GM21619 (cell line): ENCODE measurements at regions not wholly inside any gene's neighbourhood (a gene's known extent, or its start where the extent isn't known, plus 50 kb on each side); places are given as distances from the start of the nearest gene placed in this dataset.
"Not testable (repeated sequence)": the region's sequence is repeated elsewhere in the genome, so short reads cannot be mapped to it uniquely, and the experiment has no call there.

Experiments
- ATAC-seq: cut with Tn5 transposase; IDR thresholded peaks from one replicate; pipeline ENCODE4 v1.9.1; 2021; ENCODE audit not compliant: unreplicated experiment

DNA sequence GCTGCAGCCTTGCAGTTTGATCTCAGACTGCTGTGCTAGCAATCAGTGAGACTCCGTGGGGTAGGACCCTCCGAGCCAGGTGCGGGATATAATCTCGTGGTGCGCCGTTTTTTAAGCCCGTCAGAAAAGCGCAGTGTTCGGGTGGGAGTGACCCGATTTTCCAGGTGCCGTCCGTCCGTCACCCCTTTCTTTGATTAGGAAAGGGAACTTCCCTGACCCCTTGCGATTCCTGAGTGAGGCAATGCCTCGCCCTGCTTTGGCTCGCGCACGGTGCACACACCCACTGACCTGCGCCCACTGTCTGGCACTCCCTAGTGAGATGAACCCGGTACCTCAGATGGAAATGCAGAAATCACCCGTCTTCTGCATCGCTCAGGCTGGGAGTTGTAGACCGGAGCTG is 203.2 kb downstream of the SNCAIP start:
- not testable (repeated sequence) for ATAC-seq

DNA sequence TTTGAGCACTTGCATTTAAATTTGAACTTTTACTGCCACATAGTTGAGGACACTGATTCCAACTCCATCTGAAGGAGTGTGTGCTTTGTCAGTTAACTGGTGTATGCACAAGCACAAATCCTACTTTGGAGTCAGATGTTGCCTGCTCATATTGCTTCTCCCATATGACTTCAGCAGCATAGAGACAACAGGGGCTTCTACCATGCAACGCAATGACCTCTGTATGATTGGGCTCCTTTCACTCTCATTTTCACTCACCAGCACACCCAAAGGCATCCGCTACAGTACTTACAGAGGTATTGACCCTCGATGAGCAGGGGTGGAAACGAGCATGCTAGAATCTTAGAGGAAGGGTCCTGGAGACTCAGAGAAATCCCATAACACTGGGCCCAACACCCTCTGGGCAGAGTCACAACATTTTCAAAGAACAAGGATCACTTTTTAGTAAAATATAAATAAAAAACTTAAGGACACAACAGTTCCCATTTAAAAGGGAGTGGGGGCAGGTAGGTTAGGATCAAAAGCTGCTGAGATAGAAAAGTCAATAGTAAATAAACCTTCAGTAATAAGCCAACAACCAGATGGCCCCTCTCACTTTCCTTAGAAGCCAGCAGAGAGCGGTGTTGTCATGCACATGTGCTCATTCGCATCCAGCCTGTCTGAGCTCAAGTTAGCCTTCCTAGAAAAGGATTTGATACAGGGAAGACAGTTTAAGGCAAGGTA is 203.8 kb downstream of the SNCAIP start:
- ATAC-seq, result peak; percentile 80

DNA sequence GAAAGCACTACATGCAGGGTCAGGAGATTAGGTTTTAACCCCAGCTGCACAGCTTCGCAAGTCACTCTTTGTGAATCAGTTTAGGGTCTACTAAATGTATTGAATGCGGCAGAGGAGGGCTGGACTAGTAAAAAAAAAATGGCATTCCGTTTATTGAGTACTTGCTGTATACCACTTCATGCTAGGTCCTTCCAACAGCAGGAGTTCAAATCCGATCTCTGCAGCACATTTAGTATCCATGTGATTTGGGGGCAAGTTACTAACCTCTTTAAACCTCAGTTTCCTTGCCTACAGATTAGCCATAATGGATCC is 204.4 kb downstream of the SNCAIP start:
- ATAC-seq, result no peak

DNA sequence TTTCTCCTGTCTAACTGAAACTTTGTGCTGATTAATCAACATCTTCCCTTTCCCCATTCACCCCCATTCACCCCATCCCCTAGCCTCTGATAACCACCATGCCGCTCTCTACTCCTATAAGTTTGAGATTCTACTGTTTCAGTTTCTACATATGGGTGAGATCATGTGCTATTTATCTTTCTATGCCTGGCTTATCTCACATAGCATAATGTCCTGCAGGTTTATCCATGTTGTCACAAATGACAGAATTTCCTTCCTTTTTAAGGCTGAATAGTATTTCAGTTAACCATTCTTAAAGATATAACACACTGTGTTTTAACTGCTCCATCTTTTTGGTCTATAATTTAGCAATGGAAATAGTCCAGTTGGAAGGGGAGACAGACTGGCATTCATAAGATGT is 205.1 kb downstream of the SNCAIP start:
- no peak for ATAC-seq

DNA sequence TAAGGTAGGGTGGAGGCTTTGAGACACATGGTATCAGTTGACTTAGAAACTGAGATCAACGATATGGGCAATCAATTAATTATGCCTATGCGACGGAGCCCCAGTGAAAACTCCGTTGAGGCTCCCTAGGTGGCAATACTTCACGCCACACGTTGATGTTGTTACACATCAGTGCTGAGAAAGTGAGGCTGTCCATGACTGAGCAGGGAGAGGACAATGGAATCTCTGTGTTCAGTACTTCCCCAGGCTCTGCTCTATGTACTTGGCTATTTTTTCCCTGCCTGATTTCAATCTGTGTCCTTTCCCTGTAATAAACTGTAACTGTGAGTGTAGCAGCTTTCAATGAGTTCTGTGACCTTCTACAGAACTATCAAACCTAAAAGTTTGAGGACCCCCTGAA is 211.7 kb downstream of the SNCAIP start:
- no peak for ATAC-seq

DNA sequence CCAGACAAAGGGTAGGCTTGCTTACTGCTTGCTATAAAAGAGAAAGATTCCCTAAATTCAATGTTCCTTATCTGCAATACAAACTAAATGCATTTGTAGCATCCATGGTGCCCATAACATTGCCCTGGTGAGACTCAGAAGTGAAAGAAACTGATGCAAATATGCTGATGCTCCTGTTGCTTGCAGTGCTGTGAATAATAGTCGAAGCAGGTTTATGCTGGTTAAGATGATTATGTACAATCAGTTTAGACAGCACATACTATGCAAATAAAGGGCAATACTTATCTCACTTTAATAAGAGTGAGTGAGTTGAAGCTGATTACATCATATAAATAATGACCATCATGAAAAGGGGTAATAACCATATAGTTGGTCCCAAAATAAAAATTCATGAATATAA is 215.5 kb downstream of the SNCAIP start:
- ATAC-seq, result no peak

DNA sequence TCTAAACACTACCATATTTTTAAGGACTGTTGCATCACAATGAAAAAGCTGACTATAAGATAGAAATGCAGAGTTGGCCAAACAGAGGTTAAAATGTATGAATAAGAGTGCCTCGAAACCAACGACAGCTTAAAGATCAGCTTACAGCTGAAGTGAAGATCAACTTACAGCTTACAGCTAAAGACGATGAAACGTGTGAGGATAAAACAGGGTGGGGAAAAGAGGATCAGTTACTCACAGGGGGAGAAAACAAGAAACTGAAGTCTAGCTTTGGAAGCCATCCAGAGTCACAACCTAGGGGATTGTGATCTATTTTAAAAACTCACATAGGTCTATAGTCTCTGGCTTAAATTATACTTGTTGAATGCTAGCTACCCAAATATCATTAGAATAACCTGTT is 220.0 kb downstream of the SNCAIP start:
- ATAC-seq, result no peak

DNA sequence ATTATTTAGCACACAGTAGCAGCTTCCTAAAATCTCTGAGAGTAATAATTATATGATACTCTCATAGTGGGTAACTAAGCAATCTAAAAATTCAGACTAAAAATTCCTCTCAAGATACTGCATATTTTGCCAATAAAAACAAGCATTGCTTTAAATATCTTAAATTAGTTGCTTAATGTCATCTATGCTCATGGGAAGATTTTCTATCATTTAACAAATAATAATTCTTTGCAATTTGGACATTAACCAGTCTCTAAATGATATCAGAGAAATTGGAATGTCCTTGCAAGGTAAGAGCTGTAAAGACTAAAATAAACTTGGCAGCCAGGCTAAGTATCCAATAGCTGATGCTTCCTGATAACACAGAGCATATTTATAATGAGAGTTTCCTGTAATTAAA is 221.8 kb downstream of the SNCAIP start:
- no peak for ATAC-seq

DNA sequence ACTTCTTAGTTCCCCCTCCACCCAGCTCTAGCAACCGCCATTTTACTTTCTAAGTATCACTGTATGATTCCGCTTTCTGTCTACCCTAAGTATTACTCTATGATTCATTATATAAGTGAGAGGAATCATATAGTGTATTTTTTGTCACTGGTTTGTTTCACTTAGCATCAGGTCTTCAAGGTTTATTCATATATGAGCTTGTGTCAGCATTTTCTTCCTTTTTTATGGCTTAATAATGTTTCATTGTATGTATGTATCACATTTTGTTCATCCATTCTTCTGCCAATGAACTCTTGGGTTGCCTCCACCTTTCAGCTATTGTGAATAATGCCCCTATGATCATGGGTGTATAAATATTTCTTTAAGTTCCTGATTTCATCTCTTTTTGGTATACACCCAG is 222.8 kb downstream of the SNCAIP start:
- ATAC-seq, result no peak

DNA sequence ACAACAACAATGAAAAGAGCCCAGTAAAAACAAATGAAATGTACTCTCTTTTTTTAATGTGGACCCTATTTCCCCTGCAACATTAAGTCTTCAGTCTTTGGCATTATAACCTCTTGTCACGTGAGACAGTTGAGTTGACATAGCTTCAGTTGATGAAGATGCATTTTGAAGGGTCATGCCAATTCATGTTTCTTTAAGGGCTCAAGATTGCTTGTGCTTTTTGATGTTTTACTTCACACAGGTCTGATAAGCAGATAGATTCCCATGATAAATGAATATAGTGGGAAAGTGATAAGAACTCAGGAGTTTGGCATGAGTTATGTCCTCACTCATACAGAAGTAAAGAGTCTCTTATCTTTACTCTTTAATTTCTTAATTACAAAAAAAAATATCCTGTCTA is 229.4 kb downstream of the SNCAIP start:
- no peak for ATAC-seq

DNA sequence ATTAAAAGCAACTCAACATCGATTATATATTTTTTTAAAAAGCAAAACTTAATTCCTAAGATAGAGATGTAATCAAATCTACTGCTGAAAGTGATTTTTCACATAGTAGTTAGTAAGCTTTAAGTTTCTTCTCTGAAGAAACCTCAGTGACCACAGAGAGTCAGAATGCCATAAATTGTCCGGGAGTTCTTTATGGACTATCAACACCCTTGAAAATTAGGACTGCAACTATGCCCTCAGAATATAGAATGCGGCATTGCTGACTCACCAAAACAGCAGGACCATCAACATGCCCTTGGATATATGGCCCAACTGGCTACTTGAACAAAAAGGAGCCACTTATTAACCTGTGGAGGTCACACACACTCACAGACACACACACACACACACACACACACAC is 228.9 kb upstream of the SNX2 start:
- no peak for ATAC-seq

DNA sequence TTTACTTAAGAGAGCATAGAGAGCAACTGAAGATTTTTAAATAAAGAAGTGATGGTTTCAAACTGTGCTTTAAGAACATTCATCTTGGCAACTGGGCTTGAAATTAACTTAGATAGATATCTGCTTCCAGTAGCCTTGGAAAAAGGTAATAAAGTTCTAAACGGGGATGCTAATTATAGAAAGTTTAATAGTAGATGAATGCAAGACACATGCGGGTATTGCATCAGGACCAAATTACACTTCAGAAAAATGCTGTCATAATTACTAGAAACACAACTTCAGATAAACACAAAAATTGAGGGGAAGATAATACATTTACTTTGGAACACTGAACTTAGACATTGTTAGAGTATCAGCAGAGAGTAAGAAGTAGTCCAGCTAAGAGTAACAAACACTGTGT is 227.7 kb upstream of the SNX2 start:
- no peak for ATAC-seq

DNA sequence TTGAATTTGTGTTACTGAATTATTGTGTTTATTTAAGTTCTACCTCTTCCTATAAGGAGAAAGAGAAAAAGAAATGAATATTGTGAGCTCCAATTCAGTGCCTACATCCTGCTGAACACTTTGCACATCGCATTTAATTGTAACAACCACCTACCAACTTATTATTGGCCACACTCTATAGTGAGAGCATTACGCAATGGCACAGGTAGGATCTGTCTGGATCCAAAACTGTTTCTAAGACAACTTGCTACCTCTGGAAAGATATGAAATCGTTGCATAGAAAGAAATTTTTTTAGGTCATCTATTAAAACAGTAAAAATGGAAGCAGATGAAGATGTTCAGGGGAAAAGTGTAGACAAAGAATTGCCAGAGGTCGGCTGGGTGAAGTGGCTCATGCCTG is 227.2 kb upstream of the SNX2 start:
- ATAC-seq, result no peak

DNA sequence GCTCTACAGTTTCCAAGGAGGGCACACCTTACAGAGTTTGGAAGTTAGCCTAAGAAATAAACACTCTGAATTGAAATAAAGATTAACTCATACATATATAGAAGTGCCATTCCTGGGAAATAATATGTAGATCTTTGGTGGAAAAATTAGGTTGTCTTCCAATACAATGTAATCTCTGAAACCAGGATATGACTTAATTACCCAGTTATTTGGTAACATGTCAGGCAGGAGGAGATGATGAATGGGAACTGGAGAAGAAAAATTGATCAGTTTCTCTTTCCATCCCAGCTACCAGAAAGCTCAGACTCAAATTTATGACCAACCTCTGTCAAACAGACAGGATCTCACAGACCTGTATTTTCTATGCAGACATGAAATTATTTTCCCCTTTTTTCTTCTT is 215.2 kb upstream of the SNX2 start:
- no peak for ATAC-seq

DNA sequence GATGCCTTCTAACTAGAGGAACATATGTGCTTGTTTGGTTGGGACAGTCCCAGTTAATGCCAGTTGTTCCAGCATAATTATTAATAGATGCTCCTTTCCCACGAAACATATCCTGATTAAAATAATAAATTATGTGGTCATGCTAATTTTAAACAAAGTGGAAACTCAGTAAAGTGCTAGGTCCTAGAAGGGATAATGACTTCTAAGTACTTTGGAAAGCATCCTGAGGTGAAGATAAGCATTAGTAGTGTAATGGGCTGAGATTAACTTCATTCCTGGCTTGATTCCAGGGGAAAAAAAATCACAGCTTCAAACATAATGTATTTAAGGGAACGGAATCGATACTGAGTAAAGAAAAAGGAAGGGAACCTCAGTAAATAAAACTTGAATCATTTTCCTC is 213.7 kb upstream of the SNX2 start:
- no peak for ATAC-seq

DNA sequence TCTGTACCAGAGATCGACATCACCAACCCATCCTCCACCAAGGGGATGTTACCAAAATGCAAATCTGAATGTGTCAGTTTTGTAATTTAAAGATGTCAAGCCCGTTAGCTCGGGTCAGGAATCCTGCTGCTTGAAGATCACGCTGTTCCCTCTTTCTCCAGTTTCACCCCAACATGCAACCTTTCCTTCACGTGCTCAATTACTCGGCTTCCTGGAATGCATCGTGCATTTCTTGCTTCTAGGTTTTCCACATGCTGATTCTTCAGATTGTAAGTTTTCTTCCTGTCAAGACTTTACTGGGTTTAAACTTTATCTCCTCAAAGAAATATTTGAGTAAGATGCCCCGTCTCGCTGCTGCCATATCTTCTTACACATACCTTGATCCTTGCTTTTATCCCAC is 209.5 kb upstream of the SNX2 start:
- ATAC-seq, result no peak

DNA sequence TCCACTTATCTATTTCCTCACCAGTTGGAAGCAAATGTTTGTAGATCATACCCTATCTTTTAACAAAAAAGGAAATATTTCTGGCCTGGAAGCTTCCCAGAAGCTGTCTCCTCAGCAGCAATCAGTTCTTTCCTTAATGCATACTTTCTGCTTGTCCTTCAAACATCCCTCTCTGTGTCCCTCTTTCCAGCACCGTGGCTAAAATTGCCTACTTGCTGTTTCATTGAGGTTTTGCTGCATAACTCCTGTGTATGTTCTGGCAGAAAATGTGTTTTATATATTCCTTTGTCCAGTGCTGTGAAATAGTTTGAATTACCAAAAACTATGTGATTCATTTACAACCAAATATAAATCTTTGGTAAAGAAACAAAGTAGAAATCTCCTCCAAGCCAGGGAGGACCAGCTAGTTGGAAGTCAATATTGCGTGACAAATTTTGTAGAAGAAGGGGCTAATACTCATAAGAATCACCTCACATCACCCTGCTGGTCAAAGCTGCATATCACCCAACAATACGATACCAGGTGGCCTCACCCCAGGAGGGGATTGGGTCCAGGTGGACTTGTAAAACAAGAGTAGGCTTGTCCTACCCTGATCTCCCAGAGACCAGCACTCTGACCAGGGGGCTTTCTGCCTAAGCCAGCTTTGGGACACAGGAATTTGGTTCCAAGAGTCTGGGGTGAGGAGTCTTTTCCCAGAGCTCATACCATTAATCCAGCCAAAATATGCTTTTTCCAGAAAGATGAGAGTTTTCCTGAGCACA is 198.4 kb upstream of the SNX2 start:
- ATAC-seq, result no peak

DNA sequence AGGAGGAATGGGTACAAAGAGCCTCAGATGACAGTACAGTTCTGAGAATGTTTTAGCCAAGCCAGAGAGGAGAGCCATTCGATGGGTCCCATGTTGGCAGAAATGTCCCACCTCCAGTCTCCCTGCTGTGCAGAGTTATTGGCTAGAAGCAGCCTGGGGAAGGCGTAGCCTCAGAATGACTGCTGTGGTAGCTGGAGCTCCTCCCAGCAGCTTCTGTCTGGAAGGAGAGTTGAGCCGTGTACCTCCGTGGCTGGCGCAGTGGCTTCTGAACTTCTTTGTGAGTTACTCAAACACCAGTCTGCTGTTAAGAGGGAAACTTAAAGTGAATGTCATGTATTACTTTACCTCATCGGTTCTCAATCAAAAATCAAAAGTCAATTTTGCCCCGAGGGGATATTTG is 193.3 kb upstream of the SNX2 start:
- no peak for ATAC-seq

DNA sequence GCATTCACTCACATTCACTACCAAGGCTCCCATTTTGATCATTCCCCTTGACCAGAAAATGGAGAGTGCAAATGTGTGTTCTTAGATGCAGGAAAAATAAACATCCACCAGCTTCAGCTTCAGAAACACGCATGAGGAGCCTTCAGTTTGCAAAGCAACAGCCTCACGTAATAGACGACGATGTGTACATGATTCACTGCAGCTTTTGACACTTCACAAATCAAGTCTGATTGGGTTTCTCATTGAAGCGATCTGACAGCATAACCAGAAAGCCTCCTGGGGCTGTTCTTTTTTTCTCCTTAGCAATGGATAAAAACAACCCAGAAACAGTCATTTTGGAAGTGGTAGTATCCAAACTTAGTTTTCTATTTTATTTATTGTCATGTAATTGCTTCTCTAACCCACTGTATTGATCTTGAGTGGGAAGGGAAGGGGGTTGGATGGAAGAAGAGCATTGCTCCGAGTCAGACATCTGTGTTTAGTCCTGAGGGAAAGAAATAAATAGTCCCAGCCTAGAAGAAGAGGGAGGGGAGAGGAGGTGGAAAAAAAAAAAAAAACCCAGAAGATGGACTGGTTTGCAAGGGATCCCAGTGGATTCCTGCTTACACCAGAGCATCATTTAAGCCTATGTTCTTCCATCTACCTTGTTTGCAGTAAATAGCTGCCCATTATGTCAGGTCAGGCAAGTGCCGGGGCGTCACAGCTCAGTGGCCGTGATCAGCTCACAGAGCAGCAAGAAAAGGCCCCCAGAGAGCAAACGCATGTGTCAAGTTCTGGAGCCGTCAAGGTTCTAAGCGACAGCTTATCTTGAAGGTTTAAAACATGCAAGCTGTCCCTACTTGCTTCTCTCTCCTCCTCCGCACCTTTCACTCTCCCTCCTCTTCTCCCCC is 190.2 kb upstream of the SNX2 start:
- no peak for ATAC-seq

DNA sequence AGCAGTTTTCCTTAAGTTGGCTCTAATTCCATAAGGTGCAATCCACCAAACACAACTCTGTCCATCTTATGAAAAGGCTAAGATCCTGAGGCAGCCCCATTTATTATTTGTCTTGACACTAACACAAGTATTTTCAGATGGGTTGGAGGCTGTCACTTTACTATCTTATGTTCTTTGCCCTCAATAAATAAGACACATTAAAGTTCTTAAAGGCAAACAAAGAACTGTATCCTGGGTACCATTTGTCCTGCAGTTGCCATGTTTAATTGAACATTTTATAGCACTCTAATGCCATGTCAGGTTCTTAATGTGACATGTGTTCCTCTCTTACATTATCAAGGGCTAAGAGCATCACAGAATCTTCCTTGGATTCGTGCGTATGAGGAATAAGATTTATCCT is 189.5 kb upstream of the SNX2 start:
- no peak for ATAC-seq

DNA sequence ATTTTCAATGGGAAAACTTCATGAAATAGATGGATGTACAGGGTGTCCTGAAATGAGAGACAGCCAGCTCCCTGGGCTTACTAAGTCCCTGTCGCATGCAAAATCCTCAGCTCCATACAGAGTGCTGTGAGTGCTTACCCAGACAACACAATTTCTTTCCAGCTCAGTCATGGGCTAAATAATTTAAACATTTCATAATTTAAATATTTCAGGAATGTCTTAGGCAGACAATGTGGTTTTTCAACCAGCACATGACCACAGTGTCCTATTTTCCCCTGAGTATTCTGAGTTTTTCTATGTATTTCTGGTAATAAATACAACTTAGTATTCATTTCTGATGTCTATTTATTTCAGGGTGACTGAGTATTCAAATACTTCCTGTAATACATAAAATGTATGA is 188.5 kb upstream of the SNX2 start:
- ATAC-seq, result no peak

DNA sequence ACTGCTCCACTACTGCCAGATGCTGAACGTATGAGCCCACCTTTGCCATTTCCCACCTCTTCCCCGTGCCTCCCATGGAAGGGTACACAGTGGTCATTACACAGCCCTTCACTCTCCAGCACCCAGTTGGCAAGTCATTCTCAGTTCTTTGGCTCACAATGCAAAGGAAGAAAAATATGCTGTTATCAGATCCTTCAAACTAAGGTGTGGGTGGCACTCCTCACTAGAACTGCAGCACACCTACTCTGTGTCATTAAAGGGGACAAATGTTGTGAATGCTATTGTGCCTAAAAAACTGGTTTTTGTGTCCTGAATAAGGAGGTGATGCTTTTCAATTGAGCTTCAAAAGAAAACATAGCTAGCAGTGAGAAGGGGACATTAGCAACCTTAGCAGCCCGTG is 183.1 kb upstream of the SNX2 start:
- no peak for ATAC-seq
